Nucleus accumbens (tissue), 56 donors: ENCODE measurements at regions not wholly inside any gene's neighbourhood (a gene's known extent, or its start where the extent isn't known, plus 50 kb on each side); places are given as distances from the start of the nearest gene placed in this dataset.
"Not testable (repeated sequence)": the region's sequence is repeated elsewhere in the genome, so short reads cannot be mapped to it uniquely, and the experiment has no call there.

ENCODE experiments used
- DNase-seq, 56 donors: peaks; one replicate each; lab custom pipeline; 2025; lab: John Stamatoyannopoulos, UW

- DNase-seq = no peak
These were observed 165.8 kb downstream of the RPIA start for GRCh38 chr2:88857274-88857741.

- no peak for DNase-seq
These were observed 166.5 kb downstream of the RPIA start for GRCh38 chr2:88857951-88858411.

- DNase-seq = no peak
These were observed 168.0 kb downstream of the RPIA start for GRCh38 chr2:88859461-88859860.

- no peak for DNase-seq
These were observed 169.1 kb downstream of the RPIA start for GRCh38 chr2:88860421-88861075.

GRCh38 chr2:88865801-88866371, 174.4 kb downstream of the RPIA start:
- DNase-seq = no peak

- DNase-seq = peak in 6 of 56 donors; percentile 6 to 21 (median 12)
These were observed 175.3 kb downstream of the RPIA start for GRCh38 chr2:88866756-88867155.

GRCh38 chr2:88868861-88869260, 177.4 kb downstream of the RPIA start:
- no peak for DNase-seq

- no peak for DNase-seq
These were observed 178.9 kb downstream of the RPIA start for GRCh38 chr2:88870267-88870839.

GRCh38 chr2:88871336-88871735, 179.9 kb downstream of the RPIA start:
- DNase-seq = no peak

GRCh38 chr2:88873620-88874019, 182.1 kb downstream of the RPIA start:
- no peak for DNase-seq

GRCh38 chr2:88874063-88874657, 182.7 kb downstream of the RPIA start:
- peak in 14 of 56 donors; percentile 6 to 61 (median 20) for DNase-seq

GRCh38 chr2:88875736-88876135, 184.3 kb downstream of the RPIA start:
- no peak for DNase-seq

GRCh38 chr2:88880441-88880953, 189.0 kb downstream of the RPIA start:
- peak in 20 of 56 donors; percentile 2 to 58 (median 23) for DNase-seq

- no peak for DNase-seq
These were observed 193.8 kb downstream of the RPIA start for GRCh38 chr2:88885275-88885674.

GRCh38 chr2:88885679-88886416, 194.4 kb downstream of the RPIA start:
- DNase-seq = no peak

- DNase-seq = not testable (repeated sequence)
These were observed 196.0 kb downstream of the RPIA start for GRCh38 chr2:88887466-88887865.

- DNase-seq = no peak
These were observed 200.7 kb downstream of the RPIA start for GRCh38 chr2:88892207-88892606.

- DNase-seq = no peak
These were observed 201.3 kb downstream of the RPIA start for GRCh38 chr2:88892788-88893187.

GRCh38 chr2:88896971-88897370, 205.5 kb downstream of the RPIA start:
- DNase-seq = no peak

- peak in 2 of 56 donors; percentile 1 to 4 for DNase-seq
These were observed 206.2 kb downstream of the RPIA start for GRCh38 chr2:88897715-88898114.
